ENCODE measurements at regions not wholly inside any gene's neighbourhood (a gene's known extent, or its start where the extent isn't known, plus 50 kb on each side); places are given as distances from the start of the nearest gene placed in this dataset.

DNA sequence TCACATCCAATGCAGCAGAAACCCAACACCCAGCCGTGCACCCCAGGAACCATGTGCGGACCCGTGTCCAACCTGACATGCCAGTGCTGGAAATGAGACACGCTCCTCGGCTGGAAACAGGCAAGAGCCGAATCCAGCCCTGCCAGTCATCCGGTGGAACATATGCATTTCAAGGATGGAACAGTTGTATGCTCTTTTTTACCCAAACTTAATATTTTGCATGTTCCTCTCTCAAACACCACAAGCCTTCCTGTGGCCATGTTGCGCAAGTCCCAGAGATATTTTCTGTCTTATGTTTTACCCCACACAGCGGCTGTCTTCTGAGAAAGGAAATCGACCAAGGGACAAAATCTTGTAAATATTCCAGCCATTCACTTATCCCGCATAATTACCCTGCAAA lies 196.9 kb downstream of the BCL11B start:
- TF ChIP-seq, protein P1, sequence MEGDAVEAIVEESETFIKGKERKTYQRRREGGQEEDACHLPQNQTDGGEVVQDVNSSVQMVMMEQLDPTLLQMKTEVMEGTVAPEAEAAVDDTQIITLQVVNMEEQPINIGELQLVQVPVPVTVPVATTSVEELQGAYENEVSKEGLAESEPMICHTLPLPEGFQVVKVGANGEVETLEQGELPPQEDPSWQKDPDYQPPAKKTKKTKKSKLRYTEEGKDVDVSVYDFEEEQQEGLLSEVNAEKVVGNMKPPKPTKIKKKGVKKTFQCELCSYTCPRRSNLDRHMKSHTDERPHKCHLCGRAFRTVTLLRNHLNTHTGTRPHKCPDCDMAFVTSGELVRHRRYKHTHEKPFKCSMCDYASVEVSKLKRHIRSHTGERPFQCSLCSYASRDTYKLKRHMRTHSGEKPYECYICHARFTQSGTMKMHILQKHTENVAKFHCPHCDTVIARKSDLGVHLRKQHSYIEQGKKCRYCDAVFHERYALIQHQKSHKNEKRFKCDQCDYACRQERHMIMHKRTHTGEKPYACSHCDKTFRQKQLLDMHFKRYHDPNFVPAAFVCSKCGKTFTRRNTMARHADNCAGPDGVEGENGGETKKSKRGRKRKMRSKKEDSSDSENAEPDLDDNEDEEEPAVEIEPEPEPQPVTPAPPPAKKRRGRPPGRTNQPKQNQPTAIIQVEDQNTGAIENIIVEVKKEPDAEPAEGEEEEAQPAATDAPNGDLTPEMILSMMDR (IDR thresholded peaks at IDR 0.05) = no peak
- TF ChIP-seq ZBTB21 (CRISPR knock-in tag; IDR thresholded peaks at IDR 0.05; ENCODE audit: borderline replicate concordance) = no peak
- no peak for TF ChIP-seq SOX15 (CRISPR knock-in tag; IDR thresholded peaks at IDR 0.05)
- TF ChIP-seq, protein P2, sequence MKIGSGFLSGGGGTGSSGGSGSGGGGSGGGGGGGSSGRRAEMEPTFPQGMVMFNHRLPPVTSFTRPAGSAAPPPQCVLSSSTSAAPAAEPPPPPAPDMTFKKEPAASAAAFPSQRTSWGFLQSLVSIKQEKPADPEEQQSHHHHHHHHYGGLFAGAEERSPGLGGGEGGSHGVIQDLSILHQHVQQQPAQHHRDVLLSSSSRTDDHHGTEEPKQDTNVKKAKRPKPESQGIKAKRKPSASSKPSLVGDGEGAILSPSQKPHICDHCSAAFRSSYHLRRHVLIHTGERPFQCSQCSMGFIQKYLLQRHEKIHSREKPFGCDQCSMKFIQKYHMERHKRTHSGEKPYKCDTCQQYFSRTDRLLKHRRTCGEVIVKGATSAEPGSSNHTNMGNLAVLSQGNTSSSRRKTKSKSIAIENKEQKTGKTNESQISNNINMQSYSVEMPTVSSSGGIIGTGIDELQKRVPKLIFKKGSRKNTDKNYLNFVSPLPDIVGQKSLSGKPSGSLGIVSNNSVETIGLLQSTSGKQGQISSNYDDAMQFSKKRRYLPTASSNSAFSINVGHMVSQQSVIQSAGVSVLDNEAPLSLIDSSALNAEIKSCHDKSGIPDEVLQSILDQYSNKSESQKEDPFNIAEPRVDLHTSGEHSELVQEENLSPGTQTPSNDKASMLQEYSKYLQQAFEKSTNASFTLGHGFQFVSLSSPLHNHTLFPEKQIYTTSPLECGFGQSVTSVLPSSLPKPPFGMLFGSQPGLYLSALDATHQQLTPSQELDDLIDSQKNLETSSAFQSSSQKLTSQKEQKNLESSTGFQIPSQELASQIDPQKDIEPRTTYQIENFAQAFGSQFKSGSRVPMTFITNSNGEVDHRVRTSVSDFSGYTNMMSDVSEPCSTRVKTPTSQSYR (CRISPR knock-in tag; IDR thresholded peaks at IDR 0.05) = no peak
- TF ChIP-seq, protein P3, sequence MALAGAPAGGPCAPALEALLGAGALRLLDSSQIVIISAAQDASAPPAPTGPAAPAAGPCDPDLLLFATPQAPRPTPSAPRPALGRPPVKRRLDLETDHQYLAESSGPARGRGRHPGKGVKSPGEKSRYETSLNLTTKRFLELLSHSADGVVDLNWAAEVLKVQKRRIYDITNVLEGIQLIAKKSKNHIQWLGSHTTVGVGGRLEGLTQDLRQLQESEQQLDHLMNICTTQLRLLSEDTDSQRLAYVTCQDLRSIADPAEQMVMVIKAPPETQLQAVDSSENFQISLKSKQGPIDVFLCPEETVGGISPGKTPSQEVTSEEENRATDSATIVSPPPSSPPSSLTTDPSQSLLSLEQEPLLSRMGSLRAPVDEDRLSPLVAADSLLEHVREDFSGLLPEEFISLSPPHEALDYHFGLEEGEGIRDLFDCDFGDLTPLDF (CRISPR knock-in tag; IDR thresholded peaks at IDR 0.05) = no peak
- no peak for TF ChIP-seq FOXP1 (CRISPR knock-in tag; IDR thresholded peaks at IDR 0.05; ENCODE audit: borderline replicate concordance)

Data from WTC11 (cell line).